H1 (cell line): ENCODE measurements at regions not wholly inside any gene's neighbourhood (a gene's known extent, or its start where the extent isn't known, plus 50 kb on each side); places are given as distances from the start of the nearest gene placed in this dataset.

Experiments used
- CTCF ChIA-PET: fragments of 300-600 bp; sonication (Branson Sonifier 250); formaldehyde crosslinking; loops from one replicate; lab custom pipeline; 2021; ENCODE audit not compliant: partially characterized antibody; lab: Charles Lee
- POLR2A ChIA-PET: fragments of 300-600 bp; sonication (Branson Sonifier 250); formaldehyde crosslinking; loops from one replicate; lab custom pipeline; 2021; ENCODE audit warnings: inconsistent platforms; ENCODE audit not compliant: partially characterized antibody; lab: Charles Lee
- DNase-seq, 2 experiments: peaks; one replicate each; pipeline versions ENCODE4 v3.0.0 to v3.0.0-alpha.2; 2010 to 2022; ENCODE audit warnings: low spot score in 2 of 2, low read depth in 1 of 2, mixed read lengths in 1 of 2
- FAIRE-seq: peaks from 2 replicates; lab custom pipeline; 2011; peaks lifted over from hg19 to GRCh38; lab: Jason Lieb, UNC
- H2AFZ ChIP-seq: 2 replicates; pipeline ENCODE4 v1.8.1; 2012; ENCODE audit warnings: low read length, inconsistent platforms
- H2AK5ac ChIP-seq: 2 replicates; pipeline ENCODE4 v1.6.1; 2013; ENCODE audit warnings: low read depth, low read length
- H2BK120ac ChIP-seq: replicated peaks from 2 replicates; pipeline ENCODE3; 2013; ENCODE audit warnings: low read depth, low read length, inconsistent platforms
- H2BK12ac ChIP-seq: 2 replicates; pipeline ENCODE4 v1.6.1; 2013; ENCODE audit warnings: low read depth, low read length
- H2BK15ac ChIP-seq: 2 replicates; pipeline ENCODE4 v1.6.1; 2013; ENCODE audit warnings: low read length
- H2BK20ac ChIP-seq: 2 replicates; pipeline ENCODE4 v1.6.1; 2013; ENCODE audit warnings: low read length
- H2BK5ac ChIP-seq: 2 replicates; pipeline ENCODE4 v1.6.1; 2013; ENCODE audit warnings: low read depth, low read length
- H3K14ac ChIP-seq: 2 replicates; pipeline ENCODE4 v1.6.1; 2013; ENCODE audit warnings: inconsistent platforms; ENCODE audit not compliant: insufficient read length
- H3K18ac ChIP-seq: 2 replicates; pipeline ENCODE4 v1.6.1; 2013; ENCODE audit warnings: low read length; ENCODE audit errors: extremely low read depth
- H3K23ac ChIP-seq: 2 replicates; pipeline ENCODE4 v1.6.1; 2013; ENCODE audit warnings: inconsistent platforms; ENCODE audit not compliant: insufficient read length
- H3K23me2 ChIP-seq: 2 replicates; pipeline ENCODE4 v1.6.1; 2013; ENCODE audit warnings: low read depth, low read length
- H3K27ac ChIP-seq: 2 replicates; pipeline ENCODE4 v1.6.1; 2011; ENCODE audit warnings: low read depth, low read length, inconsistent platforms
- H3K27me3 ChIP-seq, 4 experiments: replicated peaks in 1 of 4; 1 replicate in 1 of 4; 2 replicates in 3 of 4; pipeline versions ENCODE4 v1.6.1 to v1.8.1; 2011 to 2013; ENCODE audit warnings: low read length in 3 of 4, mild to moderate bottlenecking in 3 of 4, inconsistent platforms in 2 of 4, mixed read lengths in 2 of 4, moderate library complexity in 1 of 4; ENCODE audit not compliant: control insufficient read depth in 3 of 4, insufficient read depth in 3 of 4; ENCODE audit errors: extremely low read depth in 1 of 4
- H3K36me3 ChIP-seq, 4 experiments: 2 replicates each; pipeline versions ENCODE4 v1.6.1 to v1.8.1; 2011 to 2013; ENCODE audit warnings: mild to moderate bottlenecking in 4 of 4, low read length in 3 of 4, moderate library complexity in 2 of 4, control low read depth in 1 of 4, inconsistent platforms in 1 of 4; ENCODE audit not compliant: insufficient read depth in 4 of 4, control insufficient read depth in 2 of 4
- H3K4ac ChIP-seq: replicated peaks from 2 replicates; pipeline ENCODE3; 2013; ENCODE audit warnings: low read length, low read depth, mixed read lengths, inconsistent platforms; ENCODE audit not compliant: insufficient read length
- H3K4me1 ChIP-seq, 4 experiments: replicated peaks in 1 of 4; 1 replicate in 1 of 4; 2 replicates in 3 of 4; pipeline versions ENCODE4 v1.6.1 to v1.8.1; 2011 to 2013; ENCODE audit warnings: low read length in 3 of 4, inconsistent platforms in 2 of 4, mixed read lengths in 1 of 4; ENCODE audit not compliant: insufficient read depth in 4 of 4, control insufficient read depth in 3 of 4
- H3K4me2 ChIP-seq, 2 experiments: 2 replicates each; pipeline versions ENCODE4 v1.6.1 to v1.8.1; 2011 to 2013; ENCODE audit warnings: low read depth in 2 of 2, low read length in 2 of 2, control low read depth in 1 of 2, inconsistent platforms in 1 of 2, mild to moderate bottlenecking in 1 of 2; ENCODE audit not compliant: insufficient read depth in 1 of 2
- H3K4me3 ChIP-seq, 4 experiments: fragments of 200-600, 300-600 bp in 1 of 4; sonication (generic), shearing (Covaris generic), sonication (Bioruptor Twin) in 1 of 4; 2 replicates each; pipeline versions ENCODE4 v1.5.1 to v1.8.1; 2011 to 2016; ENCODE audit warnings: low read length in 4 of 4, low read depth in 3 of 4, control low read depth in 2 of 4, inconsistent platforms in 2 of 4, mild to moderate bottlenecking in 2 of 4, mixed read lengths in 1 of 4, moderate library complexity in 1 of 4; ENCODE audit not compliant: insufficient read depth in 2 of 4; ENCODE audit errors: extremely low read depth in 1 of 4
- H3K56ac ChIP-seq: replicated peaks from 2 replicates; pipeline ENCODE3; 2013; ENCODE audit warnings: low read depth, mild to moderate bottlenecking, mixed read lengths, low read length, inconsistent platforms; ENCODE audit not compliant: insufficient read length
- H3K79me1 ChIP-seq: 2 replicates; pipeline ENCODE4 v1.6.1; 2013; ENCODE audit warnings: low read depth, low read length, control low read depth
- H3K79me2 ChIP-seq, 2 experiments: 2 replicates each; pipeline versions ENCODE4 v1.6.1 to v1.8.1; 2012 to 2013; ENCODE audit warnings: low read length in 2 of 2, mild to moderate bottlenecking in 2 of 2, inconsistent platforms in 1 of 2; ENCODE audit not compliant: insufficient read depth in 2 of 2, control insufficient read depth in 1 of 2
- H3K9ac ChIP-seq, 4 experiments: replicated peaks in 1 of 4; 1 replicate in 1 of 4; 2 replicates in 3 of 4; pipeline versions ENCODE4 v1.6.1 to v1.8.1; 2011 to 2013; ENCODE audit warnings: low read depth in 3 of 4, low read length in 3 of 4, control low read depth in 2 of 4, mild to moderate bottlenecking in 2 of 4, moderate library complexity in 2 of 4, inconsistent platforms in 1 of 4; ENCODE audit errors: extremely low read depth in 1 of 4
- H3K9me3 ChIP-seq, 2 experiments: 2 replicates each; pipeline versions ENCODE4 v1.6.1 to v1.8.1; 2012 to 2013; ENCODE audit warnings: mild to moderate bottlenecking in 2 of 2, moderate library complexity in 2 of 2, control low read depth in 1 of 2, inconsistent platforms in 1 of 2, low read depth in 1 of 2, low read length in 1 of 2, mixed read lengths in 1 of 2; ENCODE audit not compliant: insufficient read depth in 2 of 2
- H4K20me1 ChIP-seq, 2 experiments: replicated peaks in 1 of 2; 2 replicates each; pipeline versions ENCODE3 to v1.8.1; 2011 to 2013; ENCODE audit warnings: inconsistent platforms in 2 of 2, low read length in 2 of 2, mild to moderate bottlenecking in 1 of 2; ENCODE audit not compliant: insufficient read depth in 2 of 2, control insufficient read depth in 1 of 2
- H4K5ac ChIP-seq: 2 replicates; pipeline ENCODE4 v1.6.1; 2013; ENCODE audit warnings: low read length, low read depth, mixed read lengths, inconsistent platforms; ENCODE audit not compliant: insufficient read length
- H4K8ac ChIP-seq: 2 replicates; pipeline ENCODE4 v1.8.0; 2013; ENCODE audit warnings: mild to moderate bottlenecking, moderate library complexity, low read length, inconsistent platforms; ENCODE audit not compliant: insufficient read depth; ENCODE audit errors: extremely low read depth
- H4K91ac ChIP-seq: replicated peaks from 2 replicates; pipeline ENCODE3; 2013; ENCODE audit warnings: low read length, mixed read lengths, inconsistent platforms; ENCODE audit not compliant: insufficient read length
- EGR1 ChIP-seq: IDR thresholded peaks from 2 replicates; pipeline ENCODE4 v1.6.1; 2011; ENCODE audit warnings: low read depth, low read length, borderline replicate concordance
- KDM4A ChIP-seq: IDR thresholded peaks from one replicate; pipeline ENCODE4 v1.7.1; 2012; ENCODE audit warnings: low read depth, mild to moderate bottlenecking, moderate library complexity, low read length, inconsistent platforms; ENCODE audit not compliant: severe bottlenecking
- SIX5 ChIP-seq: IDR thresholded peaks from 2 replicates; pipeline ENCODE4 v1.6.1; 2011; ENCODE audit warnings: mild to moderate bottlenecking, low read depth, low read length
- WGBS, 2 experiments: shearing (Covaris generic) in 1 of 2; methylation state at CpG; one replicate each; pipeline versions ENCODE4 v1.1.6 to v1.1.7; 2013 to 2015; ENCODE audit warnings: low lambda C conversion rate in 2 of 2, mixed read lengths in 2 of 2, inconsistent platforms in 1 of 2, low coverage in 1 of 2, missing lambda C conversion rate in 1 of 2; ENCODE audit not compliant: insufficient replicate concordance in 2 of 2, insufficient coverage in 1 of 2, insufficient read length in 1 of 2; ENCODE audit errors: extremely low coverage in 1 of 2, missing lambda C conversion rate in 1 of 2; 5-methylcytosine and 5-hydroxymethylcytosine counted together

DNA sequence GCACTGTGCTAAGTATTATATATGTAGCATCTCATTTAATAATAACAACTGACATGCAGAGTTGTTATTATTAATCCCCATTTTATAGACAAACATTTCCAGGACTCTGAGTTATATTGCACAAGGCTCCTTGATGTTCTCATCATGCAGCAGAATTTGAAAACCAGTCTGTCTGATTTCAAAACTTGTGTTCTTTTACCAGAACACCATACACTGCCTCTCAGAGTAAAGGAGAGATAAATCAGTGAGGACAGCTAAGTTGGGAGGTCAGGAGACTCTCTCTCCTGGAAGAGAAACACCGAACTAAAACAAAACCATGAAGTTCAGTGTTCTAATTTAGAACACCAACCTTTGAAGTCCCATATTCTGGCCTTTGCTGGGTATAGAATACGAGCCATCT is 92.7 kb upstream of the TNC start:
- H3K9me3 ChIP-seq, result no peaks in the 10 kb centered on the region
- H3K23ac ChIP-seq, result no peak overlapping the region
- H2BK20ac ChIP-seq, result no peak overlapping the region
- no peak overlapping the region for H4K5ac ChIP-seq
- H3K4me2 ChIP-seq, result no peak overlapping the region
- H2AK5ac ChIP-seq, result no peak overlapping the region
- H3K14ac ChIP-seq, result no peak overlapping the region
- H2BK15ac ChIP-seq, result no peak overlapping the region
- no peak overlapping the region for H4K91ac ChIP-seq
- WGBS, 2 experiments, result 91% methylated on average over 2 of the region's 2 CpGs; no CpG with 5 or more reads in 1 of the 2 experiments
- H4K8ac ChIP-seq, result no peak overlapping the region
- no peaks in the 10 kb centered on the region for H3K27me3 ChIP-seq
- no peak overlapping the region for H3K18ac ChIP-seq
- no peaks in the 10 kb centered on the region for H3K79me2 ChIP-seq
- TF ChIP-seq KDM4A (no peak), SIX5 (no peak), EGR1 (no peak)
- H3K36me3 ChIP-seq, result no peaks in the 10 kb centered on the region
- no peaks in the 10 kb centered on the region for H3K23me2 ChIP-seq
- no peak overlapping the region for H2BK12ac ChIP-seq
- no peak overlapping the region for H2BK5ac ChIP-seq
- no peak overlapping the region for H3K4me3 ChIP-seq
- peaks cover 0 to 2% (median 0%) of the 10 kb centered on the region in 4 experiments; a peak in 1 of 7 replicates for H3K4me1 ChIP-seq
- no peaks in the 10 kb centered on the region for H4K20me1 ChIP-seq
- no peak overlapping the region for H3K4ac ChIP-seq
- FAIRE-seq (no peak), DNase-seq (no peak)
- ChIA-PET POLR2A (interaction anchor here (2.6 kb wide), 1 partner anchor 11 kb away, joined by 6 read pairs; no protein-coding TSS in a partner anchor), CTCF (interaction anchor here (0.7 to 1.7 kb wide), 4 partner anchors 8 to 196 kb away, joined by 3 to 6 read pairs (median 3); no protein-coding TSS in a partner anchor)
- H2BK120ac ChIP-seq, result no peak overlapping the region
- no peak overlapping the region for H2AFZ ChIP-seq
- H3K79me1 ChIP-seq, result no peaks in the 10 kb centered on the region
- H3K27ac ChIP-seq, result no peak overlapping the region
- H3K56ac ChIP-seq, result no peak overlapping the region
- no peak overlapping the region for H3K9ac ChIP-seq
